ENCODE measurements at regions not wholly inside any gene's neighbourhood (a gene's known extent, or its start where the extent isn't known, plus 50 kb on each side); places are given as distances from the start of the nearest gene placed in this dataset.

DNA sequence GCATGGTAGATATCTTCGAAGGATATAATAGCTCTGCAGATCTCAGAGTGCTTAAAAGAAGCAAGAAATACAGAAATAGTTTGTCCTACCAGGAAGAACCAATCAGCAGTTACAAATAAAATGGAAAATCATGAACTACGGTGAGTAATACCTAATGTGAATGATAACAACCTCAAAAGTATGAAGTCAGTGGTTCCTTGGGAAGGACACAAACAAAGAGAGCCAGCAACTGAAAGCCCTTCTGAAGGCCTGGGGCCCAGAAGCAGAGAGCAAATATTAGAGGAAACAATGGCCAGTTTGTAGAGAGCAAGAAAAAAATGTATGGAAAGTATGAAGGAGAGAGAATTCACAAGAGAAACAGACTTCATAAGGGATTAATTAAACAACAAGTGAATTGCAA, 226.8 kb upstream of the CHST9 start:
- TF ChIP-seq, protein P1, sequence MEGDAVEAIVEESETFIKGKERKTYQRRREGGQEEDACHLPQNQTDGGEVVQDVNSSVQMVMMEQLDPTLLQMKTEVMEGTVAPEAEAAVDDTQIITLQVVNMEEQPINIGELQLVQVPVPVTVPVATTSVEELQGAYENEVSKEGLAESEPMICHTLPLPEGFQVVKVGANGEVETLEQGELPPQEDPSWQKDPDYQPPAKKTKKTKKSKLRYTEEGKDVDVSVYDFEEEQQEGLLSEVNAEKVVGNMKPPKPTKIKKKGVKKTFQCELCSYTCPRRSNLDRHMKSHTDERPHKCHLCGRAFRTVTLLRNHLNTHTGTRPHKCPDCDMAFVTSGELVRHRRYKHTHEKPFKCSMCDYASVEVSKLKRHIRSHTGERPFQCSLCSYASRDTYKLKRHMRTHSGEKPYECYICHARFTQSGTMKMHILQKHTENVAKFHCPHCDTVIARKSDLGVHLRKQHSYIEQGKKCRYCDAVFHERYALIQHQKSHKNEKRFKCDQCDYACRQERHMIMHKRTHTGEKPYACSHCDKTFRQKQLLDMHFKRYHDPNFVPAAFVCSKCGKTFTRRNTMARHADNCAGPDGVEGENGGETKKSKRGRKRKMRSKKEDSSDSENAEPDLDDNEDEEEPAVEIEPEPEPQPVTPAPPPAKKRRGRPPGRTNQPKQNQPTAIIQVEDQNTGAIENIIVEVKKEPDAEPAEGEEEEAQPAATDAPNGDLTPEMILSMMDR (IDR thresholded peaks at IDR 0.05): no peak
- TF ChIP-seq POLR2AphosphoS5 (IDR thresholded peaks at IDR 0.05; ENCODE audit: low read depth, low read length): no peak

All from Panc1 (cell line).